ENCODE measurements at regions not wholly inside any gene's neighbourhood (a gene's known extent, or its start where the extent isn't known, plus 50 kb on each side); places are given as distances from the start of the nearest gene placed in this dataset.

DNA sequence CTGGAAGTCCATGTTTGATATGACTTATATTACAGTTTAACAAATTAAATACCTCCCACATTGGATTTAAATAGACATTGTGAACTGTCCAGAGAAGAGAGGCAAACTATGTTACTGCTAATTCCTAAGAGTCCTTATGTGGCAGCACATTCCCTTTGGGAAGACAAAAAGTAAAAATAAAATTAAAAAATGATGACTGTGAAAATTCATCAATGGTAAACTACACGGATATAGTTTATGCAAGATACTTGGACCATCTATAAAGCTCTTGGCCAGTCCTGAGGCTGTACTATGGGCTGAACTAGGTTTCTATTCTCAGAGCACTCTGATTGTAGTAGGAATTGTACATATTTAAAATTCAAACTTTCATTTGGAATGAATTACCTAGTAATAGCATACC lies 206.4 kb downstream of the LRRK2 start:
- TF ChIP-seq, protein P1, sequence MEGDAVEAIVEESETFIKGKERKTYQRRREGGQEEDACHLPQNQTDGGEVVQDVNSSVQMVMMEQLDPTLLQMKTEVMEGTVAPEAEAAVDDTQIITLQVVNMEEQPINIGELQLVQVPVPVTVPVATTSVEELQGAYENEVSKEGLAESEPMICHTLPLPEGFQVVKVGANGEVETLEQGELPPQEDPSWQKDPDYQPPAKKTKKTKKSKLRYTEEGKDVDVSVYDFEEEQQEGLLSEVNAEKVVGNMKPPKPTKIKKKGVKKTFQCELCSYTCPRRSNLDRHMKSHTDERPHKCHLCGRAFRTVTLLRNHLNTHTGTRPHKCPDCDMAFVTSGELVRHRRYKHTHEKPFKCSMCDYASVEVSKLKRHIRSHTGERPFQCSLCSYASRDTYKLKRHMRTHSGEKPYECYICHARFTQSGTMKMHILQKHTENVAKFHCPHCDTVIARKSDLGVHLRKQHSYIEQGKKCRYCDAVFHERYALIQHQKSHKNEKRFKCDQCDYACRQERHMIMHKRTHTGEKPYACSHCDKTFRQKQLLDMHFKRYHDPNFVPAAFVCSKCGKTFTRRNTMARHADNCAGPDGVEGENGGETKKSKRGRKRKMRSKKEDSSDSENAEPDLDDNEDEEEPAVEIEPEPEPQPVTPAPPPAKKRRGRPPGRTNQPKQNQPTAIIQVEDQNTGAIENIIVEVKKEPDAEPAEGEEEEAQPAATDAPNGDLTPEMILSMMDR (IDR thresholded peaks at IDR 0.05; ENCODE audit: control insufficient read depth, insufficient read depth, low read depth, low read length, missing control alignments), result no peak
- DNase-seq (ENCODE audit: low read depth), result no peak
- H3K4me3 ChIP-seq (ENCODE audit: control insufficient read depth, low read depth, low read length), result no peak overlapping the region

DNA sequence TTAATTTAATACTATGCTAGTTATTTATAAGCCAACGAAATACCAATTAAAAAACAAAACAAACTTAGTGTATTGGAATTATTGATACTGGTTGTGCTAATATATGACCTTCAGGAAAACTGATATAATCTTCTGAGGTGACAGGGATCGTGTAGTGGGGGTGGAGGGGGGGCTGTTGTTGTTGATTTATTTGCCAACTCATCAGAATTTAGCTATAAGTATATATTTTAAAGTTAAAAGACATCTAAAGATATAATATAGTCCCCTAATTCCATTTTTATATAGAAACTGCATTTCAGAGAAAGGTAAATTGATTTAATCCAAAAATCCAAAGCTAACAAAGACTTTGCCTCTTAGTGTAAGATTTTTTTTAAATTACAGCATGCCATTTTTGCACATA lies 210.5 kb downstream of the LRRK2 start:
- no peak overlapping the region for H3K4me3 ChIP-seq (ENCODE audit: control insufficient read depth, low read depth, low read length)
- no peak for DNase-seq (ENCODE audit: low read depth)
- TF ChIP-seq, protein P1 (IDR thresholded peaks at IDR 0.05; ENCODE audit: control insufficient read depth, insufficient read depth, low read depth, low read length, missing control alignments), result no peak

DNA sequence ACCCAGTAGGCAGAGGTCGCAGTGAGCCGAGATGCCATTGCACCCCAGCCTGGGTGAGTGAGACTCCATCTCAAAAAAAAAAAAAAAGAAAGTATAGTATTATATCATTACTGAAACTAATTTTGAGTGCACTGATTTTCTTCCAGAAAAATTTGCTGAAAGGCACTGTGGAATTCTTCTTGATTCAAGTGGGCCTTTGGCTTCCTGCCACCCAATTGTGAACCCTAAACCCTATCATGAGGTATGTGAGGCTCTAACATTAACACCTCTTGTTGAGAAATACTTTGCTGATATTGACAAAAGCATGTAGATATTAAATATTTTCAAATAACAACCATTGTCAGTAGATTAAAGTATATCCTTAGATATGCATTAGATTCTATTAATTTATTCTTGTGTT lies 211.2 kb downstream of the LRRK2 start:
- DNase-seq (ENCODE audit: low read depth), result no peak
- TF ChIP-seq, protein P1 (IDR thresholded peaks at IDR 0.05; ENCODE audit: control insufficient read depth, insufficient read depth, low read depth, low read length, missing control alignments), result no peak
- no peak overlapping the region for H3K4me3 ChIP-seq (ENCODE audit: control insufficient read depth, low read depth, low read length)

DNA sequence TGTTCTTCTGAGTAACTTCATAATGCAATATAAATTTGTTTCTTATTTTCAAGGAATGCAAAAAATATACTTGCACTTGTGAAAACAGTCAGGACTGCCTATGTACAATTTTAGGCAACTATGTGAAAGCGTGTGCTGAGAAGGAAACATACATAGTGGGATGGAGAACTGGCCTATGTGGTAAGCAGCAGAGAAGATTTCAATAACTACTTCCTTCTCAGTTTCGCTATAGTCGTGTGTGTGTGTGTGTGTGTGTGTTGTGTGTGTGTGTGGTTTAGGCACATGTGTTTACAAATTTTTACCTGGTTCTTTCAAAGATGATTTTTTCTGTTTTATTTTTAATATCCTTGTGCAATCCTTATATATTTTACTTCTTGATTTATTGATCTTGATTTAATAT lies 211.8 kb downstream of the LRRK2 start:
- H3K4me3 ChIP-seq (ENCODE audit: control insufficient read depth, low read depth, low read length), result no peak overlapping the region
- DNase-seq (ENCODE audit: low read depth), result no peak
- TF ChIP-seq, protein P1 (IDR thresholded peaks at IDR 0.05; ENCODE audit: control insufficient read depth, insufficient read depth, low read depth, low read length, missing control alignments), result no peak

DNA sequence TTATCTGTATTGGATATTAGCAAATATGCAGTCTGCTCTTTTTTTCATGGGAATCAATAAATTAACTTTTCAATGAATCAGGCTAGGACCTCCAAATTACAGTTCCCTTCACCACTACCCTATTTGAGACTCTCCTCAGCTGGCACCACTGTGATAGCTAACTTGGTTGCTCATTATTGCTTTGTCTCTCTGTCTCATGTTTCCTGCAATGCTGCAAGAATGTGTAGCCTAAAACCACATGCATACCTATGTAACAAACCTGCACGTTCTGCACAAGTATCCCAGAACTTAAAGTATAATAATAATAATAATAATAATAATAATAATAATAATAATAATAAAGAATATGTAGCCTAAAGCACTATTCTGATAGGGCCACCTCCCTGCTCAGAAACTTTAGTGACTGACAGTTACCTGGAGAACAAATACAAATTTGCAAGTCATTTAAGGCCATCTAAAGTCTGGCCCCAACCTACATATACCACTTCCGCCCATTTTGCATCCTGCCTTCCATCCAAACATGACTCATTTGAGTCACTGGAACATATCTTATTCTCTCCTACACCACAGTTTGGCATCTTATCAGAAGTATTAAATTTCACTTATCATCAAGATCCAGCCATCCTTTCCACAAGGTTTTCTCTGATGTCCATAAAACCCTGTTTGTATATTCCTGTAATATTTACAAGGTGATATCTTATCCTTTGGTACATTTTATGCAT lies 215.1 kb downstream of the LRRK2 start:
- no peak overlapping the region for H3K4me3 ChIP-seq (ENCODE audit: control insufficient read depth, low read depth, low read length)
- DNase-seq (ENCODE audit: low read depth), result no peak
- TF ChIP-seq, protein P1 (IDR thresholded peaks at IDR 0.05; ENCODE audit: control insufficient read depth, insufficient read depth, low read depth, low read length, missing control alignments), result no peak

DNA sequence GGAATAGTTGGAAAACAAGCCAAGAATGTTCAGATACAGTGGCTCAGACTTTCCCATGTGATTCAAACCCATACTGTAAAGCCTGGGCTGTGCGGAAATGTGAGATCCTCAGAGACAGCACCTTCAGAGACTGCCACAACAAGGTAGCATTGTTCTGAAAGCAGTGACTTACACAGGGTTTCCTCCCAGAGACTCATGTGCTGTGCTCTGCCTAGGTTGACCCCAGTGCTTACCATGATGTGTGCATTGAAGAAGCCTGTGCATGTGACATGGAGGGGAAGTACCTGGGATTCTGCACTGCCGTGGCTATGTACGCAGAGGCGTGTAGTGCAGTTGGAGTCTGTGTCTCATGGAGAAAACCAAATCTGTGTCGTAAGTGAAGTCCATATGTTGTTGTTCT lies 219.4 kb downstream of the LRRK2 start:
- no peak overlapping the region for H3K4me3 ChIP-seq (ENCODE audit: control insufficient read depth, low read depth, low read length)
- TF ChIP-seq, protein P1 (IDR thresholded peaks at IDR 0.05; ENCODE audit: control insufficient read depth, insufficient read depth, low read depth, low read length, missing control alignments), result no peak
- DNase-seq (ENCODE audit: low read depth), result no peak

Measured in AG09309 (cell line).